Neural cell (in vitro differentiated cells): ENCODE measurements at regions not wholly inside any gene's neighbourhood (a gene's known extent, or its start where the extent isn't known, plus 50 kb on each side); places are given as distances from the start of the nearest gene placed in this dataset.

Experiments
- CTCF ChIP-seq: fragments of 450-650 bp; IDR thresholded peaks from 2 replicates; pipeline ENCODE4 v1.5.1; 2014; ENCODE audit warnings: antibody characterized with exemption, mild to moderate bottlenecking, moderate library complexity; ENCODE audit not compliant: poor library complexity, severe bottlenecking
- POLR2AphosphoS5 ChIP-seq: IDR thresholded peaks from 2 replicates; pipeline ENCODE4 v1.6.1; 2012

- TF ChIP-seq CTCF (no peak), POLR2AphosphoS5 (no peak)
These were observed 334.8 kb downstream of the TEX13C start for GRCh38 chrX:125654501-125654900.
